ENCODE measurements at regions not wholly inside any gene's neighbourhood (a gene's known extent, or its start where the extent isn't known, plus 50 kb on each side); places are given as distances from the start of the nearest gene placed in this dataset.

GRCh38 chr5:35438786-35439185 is 178.9 kb upstream of the SPEF2 start:
- no peak overlapping the region for H3K4me3 ChIP-seq (ENCODE audit: low read depth, low read length)
- no peak for TF ChIP-seq CTCF (IDR thresholded peaks at IDR 0.05; ENCODE audit: control insufficient read depth, extremely low read depth, insufficient read depth)
- DNase-seq (ENCODE audit: low read depth), result no peak

DNA sequence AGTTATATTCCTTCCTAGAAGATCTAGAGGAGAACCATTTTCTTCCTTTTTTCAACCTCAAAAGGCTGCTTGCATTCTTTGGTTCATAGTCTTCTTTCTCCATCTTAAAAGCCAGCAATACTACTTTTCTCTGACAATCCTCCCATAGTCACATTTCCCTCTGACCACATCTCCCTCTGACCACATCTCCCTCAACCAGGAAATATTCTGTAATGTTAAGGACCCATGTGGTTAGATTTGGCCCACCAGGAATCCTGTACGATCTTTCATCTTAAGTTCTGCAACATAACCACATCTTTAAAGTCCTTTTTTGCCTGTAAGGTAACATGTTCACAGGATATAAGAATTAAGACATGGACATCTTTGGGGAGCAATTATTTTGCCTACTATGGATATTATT is 179.4 kb upstream of the SPEF2 start:
- TF ChIP-seq CTCF (IDR thresholded peaks at IDR 0.05; ENCODE audit: control insufficient read depth, extremely low read depth, insufficient read depth), result no peak
- DNase-seq (ENCODE audit: low read depth), result no peak
- H3K4me3 ChIP-seq (ENCODE audit: low read depth, low read length), result no peak overlapping the region

- DNase-seq (ENCODE audit: low read depth), result no peak
- peak; percentile 57 for TF ChIP-seq CTCF (IDR thresholded peaks at IDR 0.05; ENCODE audit: control insufficient read depth, extremely low read depth, insufficient read depth)
- no peak overlapping the region for H3K4me3 ChIP-seq (ENCODE audit: low read depth, low read length)
Observed at GRCh38 chr5:35436400-35437057, 181.1 kb upstream of the SPEF2 start.

GRCh38 chr5:35430381-35431162 is 187.1 kb upstream of the SPEF2 start:
- DNase-seq (ENCODE audit: low read depth), result no peak
- TF ChIP-seq CTCF (IDR thresholded peaks at IDR 0.05; ENCODE audit: control insufficient read depth, extremely low read depth, insufficient read depth), result no peak
- no peak overlapping the region for H3K4me3 ChIP-seq (ENCODE audit: low read depth, low read length)

DNA sequence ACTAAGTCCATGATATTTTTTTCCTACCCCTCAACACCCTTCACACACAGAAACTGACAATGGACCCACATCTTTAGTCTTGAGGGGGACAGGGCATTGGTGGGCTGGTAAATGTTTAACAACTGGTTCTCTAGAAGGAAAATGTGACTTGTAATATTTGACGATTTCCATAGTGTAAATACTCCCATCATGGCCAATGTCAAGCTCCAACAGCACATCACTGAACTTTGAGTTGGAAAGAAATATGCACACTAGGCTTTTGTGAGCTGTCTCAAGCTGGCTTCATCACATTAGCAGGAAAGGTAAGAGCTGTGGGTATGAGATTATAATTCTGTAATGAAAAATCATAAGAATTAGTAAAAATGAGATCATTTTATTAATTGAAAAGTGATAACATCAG is 189.9 kb upstream of the PRLR start:
- TF ChIP-seq CTCF (IDR thresholded peaks at IDR 0.05; ENCODE audit: control insufficient read depth, extremely low read depth, insufficient read depth), result no peak
- H3K4me3 ChIP-seq (ENCODE audit: low read depth, low read length), result no peak overlapping the region
- no peak for DNase-seq (ENCODE audit: low read depth)

DNA sequence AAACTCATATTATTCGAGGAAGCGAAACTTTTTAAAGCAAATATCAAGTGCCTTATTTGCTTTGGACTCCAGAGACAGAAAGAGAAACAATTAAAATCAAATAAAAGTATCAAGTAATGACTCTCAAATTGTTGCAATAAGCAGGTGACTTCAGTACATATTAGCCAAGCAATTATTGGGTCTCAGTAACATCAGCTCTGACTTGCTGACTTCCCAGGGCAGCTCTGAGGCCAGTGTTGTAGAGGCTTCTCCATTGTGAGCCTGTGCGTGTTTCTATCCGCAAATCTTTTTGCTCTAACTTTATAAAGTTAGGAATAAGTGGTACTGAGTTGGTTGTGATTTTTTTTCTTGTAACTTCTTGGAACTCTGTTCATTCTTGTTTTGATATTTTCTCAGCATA is 186.8 kb upstream of the PRLR start:
- no peak for DNase-seq (ENCODE audit: low read depth)
- TF ChIP-seq CTCF (IDR thresholded peaks at IDR 0.05; ENCODE audit: control insufficient read depth, extremely low read depth, insufficient read depth), result no peak
- no peak overlapping the region for H3K4me3 ChIP-seq (ENCODE audit: low read depth, low read length)
